ENCODE measurements at regions not wholly inside any gene's neighbourhood (a gene's known extent, or its start where the extent isn't known, plus 50 kb on each side); places are given as distances from the start of the nearest gene placed in this dataset.

- TF ChIP-seq CTCF (IDR thresholded peaks at IDR 0.05; ENCODE audit: insufficient read depth, low read depth, low read length) = no peak
- DNase-seq (ENCODE audit: low read depth) = no peak
- no peak overlapping the region for H3K4me3 ChIP-seq (ENCODE audit: low read depth, low read length)
These were observed 134.6 kb downstream of the CPZ start for GRCh38 chr4:8727131-8727530.

- no peak for DNase-seq (ENCODE audit: low read depth)
- TF ChIP-seq CTCF (IDR thresholded peaks at IDR 0.05; ENCODE audit: insufficient read depth, low read depth, low read length) = no peak
- H3K4me3 ChIP-seq (ENCODE audit: low read depth, low read length) = no peak overlapping the region
These were observed 133.8 kb downstream of the CPZ start for GRCh38 chr4:8726344-8726851.

- TF ChIP-seq CTCF (IDR thresholded peaks at IDR 0.05; ENCODE audit: insufficient read depth, low read depth, low read length) = no peak
- DNase-seq (ENCODE audit: low read depth) = no peak
- no peak overlapping the region for H3K4me3 ChIP-seq (ENCODE audit: low read depth, low read length)
These were observed 133.3 kb downstream of the CPZ start for GRCh38 chr4:8725845-8726244.

GRCh38 chr4:8725071-8725841, 132.7 kb downstream of the CPZ start:
- no peak for TF ChIP-seq CTCF (IDR thresholded peaks at IDR 0.05; ENCODE audit: insufficient read depth, low read depth, low read length)
- DNase-seq (ENCODE audit: low read depth) = no peak
- no peak overlapping the region for H3K4me3 ChIP-seq (ENCODE audit: low read depth, low read length)

- no peak overlapping the region for H3K4me3 ChIP-seq (ENCODE audit: low read depth, low read length)
- no peak for TF ChIP-seq CTCF (IDR thresholded peaks at IDR 0.05; ENCODE audit: insufficient read depth, low read depth, low read length)
- DNase-seq (ENCODE audit: low read depth) = no peak
These were observed 132.0 kb downstream of the CPZ start for GRCh38 chr4:8724436-8725070.

GRCh38 chr4:8723222-8723980, 130.8 kb downstream of the CPZ start:
- no peak overlapping the region for H3K4me3 ChIP-seq (ENCODE audit: low read depth, low read length)
- no peak for TF ChIP-seq CTCF (IDR thresholded peaks at IDR 0.05; ENCODE audit: insufficient read depth, low read depth, low read length)
- DNase-seq (ENCODE audit: low read depth) = no peak
